LNCaP clone FGC (cell line): ENCODE measurements at regions not wholly inside any gene's neighbourhood (a gene's known extent, or its start where the extent isn't known, plus 50 kb on each side); places are given as distances from the start of the nearest gene placed in this dataset.

Experiments used
- DNase-seq: peaks from one replicate; pipeline ENCODE4 v3.0.0-alpha.2; 2011; ENCODE audit warnings: low read depth
- H3K4me3 ChIP-seq: 2 replicates; pipeline ENCODE4 v1.5.1; 2011; ENCODE audit warnings: mild to moderate bottlenecking, low read depth, low read length, control low read depth
- TF ChIP-seq, protein P1 (sequence below): IDR thresholded peaks from 2 replicates; pipeline ENCODE4 v1.5.1; 2012; ENCODE audit warnings: mild to moderate bottlenecking; ENCODE audit not compliant: control insufficient read depth, insufficient read depth; ENCODE audit errors: extremely low read depth

- H3K4me3 ChIP-seq = no peak overlapping the region
- no peak for DNase-seq
- TF ChIP-seq, protein P1, sequence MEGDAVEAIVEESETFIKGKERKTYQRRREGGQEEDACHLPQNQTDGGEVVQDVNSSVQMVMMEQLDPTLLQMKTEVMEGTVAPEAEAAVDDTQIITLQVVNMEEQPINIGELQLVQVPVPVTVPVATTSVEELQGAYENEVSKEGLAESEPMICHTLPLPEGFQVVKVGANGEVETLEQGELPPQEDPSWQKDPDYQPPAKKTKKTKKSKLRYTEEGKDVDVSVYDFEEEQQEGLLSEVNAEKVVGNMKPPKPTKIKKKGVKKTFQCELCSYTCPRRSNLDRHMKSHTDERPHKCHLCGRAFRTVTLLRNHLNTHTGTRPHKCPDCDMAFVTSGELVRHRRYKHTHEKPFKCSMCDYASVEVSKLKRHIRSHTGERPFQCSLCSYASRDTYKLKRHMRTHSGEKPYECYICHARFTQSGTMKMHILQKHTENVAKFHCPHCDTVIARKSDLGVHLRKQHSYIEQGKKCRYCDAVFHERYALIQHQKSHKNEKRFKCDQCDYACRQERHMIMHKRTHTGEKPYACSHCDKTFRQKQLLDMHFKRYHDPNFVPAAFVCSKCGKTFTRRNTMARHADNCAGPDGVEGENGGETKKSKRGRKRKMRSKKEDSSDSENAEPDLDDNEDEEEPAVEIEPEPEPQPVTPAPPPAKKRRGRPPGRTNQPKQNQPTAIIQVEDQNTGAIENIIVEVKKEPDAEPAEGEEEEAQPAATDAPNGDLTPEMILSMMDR = no peak
Observed at GRCh38 chr5:74093561-74093960, 467.6 kb downstream of the ARHGEF28 start.

DNA sequence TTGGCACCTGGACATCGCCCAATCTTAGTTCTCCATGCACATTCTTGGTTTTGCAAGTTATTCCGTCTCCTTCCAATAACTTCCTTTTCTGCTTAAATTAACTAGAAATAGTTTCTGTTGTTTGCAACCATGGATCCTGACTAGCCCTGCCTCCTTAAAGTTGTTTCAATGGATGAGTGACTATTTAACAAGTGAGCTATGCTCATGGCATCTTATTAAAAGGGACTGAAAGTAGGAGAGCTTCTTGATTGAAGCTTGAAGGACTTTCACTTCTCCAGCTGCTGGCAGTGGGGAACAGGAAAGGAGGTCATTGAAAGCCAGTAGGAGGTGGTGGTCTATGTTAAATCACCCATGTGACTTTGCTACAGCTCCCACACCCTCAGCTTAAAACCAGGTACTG is 466.8 kb downstream of the ARHGEF28 start:
- TF ChIP-seq, protein P1 = no peak
- H3K4me3 ChIP-seq = no peak overlapping the region
- no peak for DNase-seq

GRCh38 chr5:74085782-74086181 is 459.8 kb downstream of the ARHGEF28 start:
- TF ChIP-seq, protein P1 = no peak
- H3K4me3 ChIP-seq = no peak overlapping the region
- no peak for DNase-seq

DNA sequence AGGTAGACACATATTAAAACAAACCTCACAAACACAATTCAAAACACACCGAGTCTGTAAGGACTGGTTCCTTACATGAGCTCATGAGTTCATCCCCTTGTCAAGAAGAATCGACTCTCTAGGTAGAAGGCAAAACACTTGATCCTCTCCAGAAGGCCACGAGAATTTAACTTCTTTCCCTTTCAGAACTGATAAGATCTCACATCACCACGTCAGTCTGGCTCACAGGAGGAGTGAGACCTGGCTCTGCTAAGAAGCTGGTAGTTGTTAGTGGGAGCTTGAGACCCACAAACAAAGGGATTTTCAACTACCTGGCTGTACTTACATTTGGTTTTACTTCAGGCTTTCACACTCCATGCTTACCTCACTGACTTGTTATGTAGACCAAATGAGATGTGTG is 459.2 kb downstream of the ARHGEF28 start:
- TF ChIP-seq, protein P1 = no peak
- no peak for DNase-seq
- H3K4me3 ChIP-seq = no peak overlapping the region

DNA sequence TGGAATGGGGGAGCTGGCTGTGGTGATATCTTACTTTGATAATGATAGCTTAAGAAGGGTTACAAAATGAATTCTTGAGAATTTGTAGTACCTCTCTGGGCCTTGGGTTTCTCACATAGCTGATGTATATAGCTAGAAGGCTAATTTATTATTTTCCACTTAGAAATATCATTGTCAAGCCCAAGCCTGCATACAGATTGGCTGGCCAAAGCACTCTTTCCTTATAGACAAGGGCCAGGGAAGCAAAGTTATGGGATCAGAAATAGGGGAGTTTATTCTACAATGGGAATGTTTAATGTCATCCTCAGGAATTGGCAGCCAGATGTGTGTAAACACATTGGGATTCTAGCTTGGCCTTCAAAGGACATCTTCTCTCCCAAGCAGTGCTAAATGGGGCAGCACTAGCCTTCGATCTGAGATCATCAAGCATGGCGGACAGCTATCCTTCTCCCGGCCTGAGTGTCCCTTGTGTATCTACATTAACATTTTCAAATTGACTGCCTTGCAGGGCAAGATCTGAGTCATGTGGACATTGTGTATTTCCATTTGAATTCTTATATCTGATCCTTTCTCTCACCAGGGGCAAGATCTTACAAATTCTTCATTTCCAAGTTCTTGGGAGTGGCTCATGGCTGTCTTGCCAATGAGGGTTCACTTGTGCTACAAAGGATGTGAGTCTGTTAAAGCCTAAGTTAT is 457.2 kb downstream of the ARHGEF28 start:
- H3K4me3 ChIP-seq = no peak overlapping the region
- no peak for DNase-seq
- TF ChIP-seq, protein P1 = no peak

GRCh38 chr5:74082512-74083055 is 456.6 kb downstream of the ARHGEF28 start:
- TF ChIP-seq, protein P1 = no peak
- no peak overlapping the region for H3K4me3 ChIP-seq
- no peak for DNase-seq

GRCh38 chr5:74081126-74081525 is 455.1 kb downstream of the ARHGEF28 start:
- TF ChIP-seq, protein P1 = no peak
- no peak for DNase-seq
- H3K4me3 ChIP-seq = no peak overlapping the region
